HS-27A (cell line): ENCODE measurements at regions not wholly inside any gene's neighbourhood (a gene's known extent, or its start where the extent isn't known, plus 50 kb on each side); places are given as distances from the start of the nearest gene placed in this dataset.
"Not testable (repeated sequence)": the region's sequence is repeated elsewhere in the genome, so short reads cannot be mapped to it uniquely, and the experiment has no call there.

ENCODE experiments used
- DNase-seq: peaks from one replicate; pipeline ENCODE4 v3.0.0-alpha.2; 2012; ENCODE audit warnings: low read depth, missing footprints

GRCh38 chr3:6435951-6436350 is 425.0 kb upstream of the GRM7 start:
- DNase-seq, result no peak

GRCh38 chr3:6437631-6438030 is 423.3 kb upstream of the GRM7 start:
- no peak for DNase-seq

DNA sequence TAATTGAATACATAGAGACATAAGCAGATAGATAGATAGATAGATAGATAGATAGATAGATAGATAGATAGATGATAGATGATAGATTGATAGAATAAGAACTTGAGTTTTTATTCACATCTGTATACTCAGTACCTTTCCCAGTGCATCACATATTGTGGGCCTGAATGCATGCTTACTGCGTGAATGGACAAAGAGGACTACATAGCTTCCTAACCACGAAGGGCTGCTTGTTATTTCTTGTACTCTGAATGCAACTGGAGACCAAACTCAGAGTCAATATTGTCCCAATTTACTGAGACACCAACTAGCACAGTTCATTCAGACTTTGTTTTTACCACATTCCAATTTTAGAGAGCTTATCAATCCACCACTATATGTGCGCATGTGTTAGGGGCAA is 422.9 kb upstream of the GRM7 start:
- DNase-seq, result no peak

GRCh38 chr3:6439226-6439625 is 421.7 kb upstream of the GRM7 start:
- no peak for DNase-seq

DNA sequence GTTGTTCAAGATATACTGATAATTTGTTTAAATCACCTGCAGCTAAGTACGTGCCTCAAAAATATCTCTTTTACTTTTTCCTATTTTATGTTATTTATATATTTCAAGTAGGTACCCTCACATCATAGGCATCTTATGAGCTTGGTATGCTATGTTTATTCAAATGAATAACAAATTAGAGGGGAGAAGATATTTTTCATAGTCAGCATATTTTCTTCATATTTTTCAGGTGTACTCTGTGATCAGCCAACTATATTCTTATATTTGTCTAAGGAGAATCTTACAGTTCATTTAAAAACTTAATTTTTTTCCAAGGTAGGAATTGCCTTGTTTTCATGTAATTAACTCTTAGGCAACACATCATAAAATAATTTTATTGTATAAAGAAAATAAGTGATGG is 421.1 kb upstream of the GRM7 start:
- no peak for DNase-seq

- no peak for DNase-seq
Measured at GRCh38 chr3:6444888-6445658, 415.8 kb upstream of the GRM7 start.

DNA sequence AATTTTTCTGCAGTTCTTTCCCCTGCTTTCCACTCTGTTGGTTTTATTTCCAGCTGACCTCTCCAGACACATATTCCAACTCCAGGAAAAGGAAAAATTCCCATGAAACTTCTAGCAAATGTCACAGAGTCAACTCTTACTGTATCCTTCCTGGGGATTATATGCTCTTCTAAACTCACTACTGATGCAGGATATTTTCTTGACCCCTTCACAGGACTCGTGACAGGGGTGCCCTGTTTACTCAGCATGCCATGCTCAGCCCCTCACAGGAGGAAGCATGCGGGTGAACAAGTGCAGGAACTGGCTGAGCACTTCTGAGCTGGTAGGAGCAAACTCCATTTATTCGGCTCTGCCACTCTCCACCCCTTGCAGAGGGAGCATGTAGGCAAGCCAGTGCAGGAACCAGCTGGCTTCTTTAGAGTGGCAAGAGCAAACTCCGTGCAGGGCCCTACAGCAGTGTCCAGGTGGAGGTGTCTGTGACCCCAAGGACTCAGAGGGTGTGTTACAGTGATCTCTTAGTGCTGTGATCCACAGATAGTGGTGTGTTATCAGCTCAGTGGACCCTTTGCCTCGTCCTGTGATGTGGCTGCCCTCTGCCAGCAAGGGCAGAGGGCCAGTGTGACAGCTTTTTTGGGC is 413.6 kb upstream of the GRM7 start:
- no peak for DNase-seq

- no peak for DNase-seq
Measured at GRCh38 chr3:6448011-6448410, 412.9 kb upstream of the GRM7 start.

DNA sequence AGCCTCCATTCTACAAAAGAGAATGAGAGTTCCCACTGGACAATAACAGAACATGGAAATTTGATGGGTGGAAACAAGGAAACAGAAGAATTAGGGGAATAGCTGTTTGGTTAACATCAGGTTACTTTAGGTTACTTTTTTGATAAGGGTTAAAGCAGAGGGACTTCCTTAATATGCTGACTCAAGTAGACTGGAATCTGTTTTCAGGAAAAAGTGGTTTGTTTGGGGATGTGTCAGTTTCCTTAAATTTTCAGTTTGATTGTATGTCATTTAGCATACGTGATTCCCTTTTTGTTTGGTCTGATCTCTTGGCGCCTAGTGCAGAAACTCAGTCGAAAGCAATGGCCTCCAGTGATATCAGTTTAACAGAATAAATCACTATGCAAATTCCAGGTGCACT is 411.8 kb upstream of the GRM7 start:
- no peak for DNase-seq

GRCh38 chr3:6452974-6453373 is 407.9 kb upstream of the GRM7 start:
- no peak for DNase-seq

GRCh38 chr3:6455031-6455430 is 405.9 kb upstream of the GRM7 start:
- no peak for DNase-seq

DNA sequence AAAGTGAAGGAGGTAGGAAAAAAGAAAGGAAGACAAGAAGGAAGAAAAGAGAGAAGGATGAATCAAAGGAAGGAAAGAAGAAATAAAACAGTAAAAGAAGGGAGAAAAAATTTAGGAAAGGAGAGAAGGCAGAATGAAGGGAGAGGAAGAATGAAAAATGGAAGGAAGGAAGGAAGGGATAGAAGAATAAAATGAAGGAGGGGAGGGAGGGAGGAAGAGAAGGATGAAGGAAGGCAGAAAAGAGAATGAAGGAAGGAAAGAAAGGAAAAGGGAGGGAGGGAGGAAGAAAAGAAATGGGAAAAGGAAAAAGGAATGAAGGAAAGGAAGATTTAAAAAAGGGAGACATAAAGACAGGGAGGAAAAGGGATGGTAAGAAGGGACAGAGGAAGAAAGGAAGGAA is 393.7 kb upstream of the GRM7 start:
- DNase-seq, result no peak

GRCh38 chr3:6468589-6468988 is 392.3 kb upstream of the GRM7 start:
- DNase-seq, result no peak

GRCh38 chr3:6471744-6472143 is 389.2 kb upstream of the GRM7 start:
- no peak for DNase-seq

- not testable (repeated sequence) for DNase-seq
Measured at GRCh38 chr3:6490487-6491327, 370.2 kb upstream of the GRM7 start.

GRCh38 chr3:6491768-6492167 is 369.1 kb upstream of the GRM7 start:
- DNase-seq, result no peak

GRCh38 chr3:6492306-6492705 is 368.6 kb upstream of the GRM7 start:
- no peak for DNase-seq

DNA sequence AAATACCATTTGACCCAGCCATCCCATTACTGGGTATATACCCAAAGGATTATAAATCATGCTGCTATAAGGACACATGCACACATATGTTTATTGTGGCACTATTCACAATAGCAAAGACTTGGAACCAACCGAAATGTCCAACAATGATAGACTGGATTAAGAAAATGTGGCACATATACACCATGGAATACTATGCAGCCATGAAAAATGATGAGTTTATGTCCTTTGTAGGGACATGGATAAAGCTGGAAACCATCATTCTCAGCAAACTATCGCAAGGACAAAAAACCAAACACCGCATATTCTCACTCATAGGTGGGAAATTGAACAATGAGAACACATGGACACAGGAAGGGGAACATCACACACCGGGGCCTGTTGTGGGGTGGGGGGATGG is 362.0 kb upstream of the GRM7 start:
- DNase-seq, result not testable (repeated sequence)

DNA sequence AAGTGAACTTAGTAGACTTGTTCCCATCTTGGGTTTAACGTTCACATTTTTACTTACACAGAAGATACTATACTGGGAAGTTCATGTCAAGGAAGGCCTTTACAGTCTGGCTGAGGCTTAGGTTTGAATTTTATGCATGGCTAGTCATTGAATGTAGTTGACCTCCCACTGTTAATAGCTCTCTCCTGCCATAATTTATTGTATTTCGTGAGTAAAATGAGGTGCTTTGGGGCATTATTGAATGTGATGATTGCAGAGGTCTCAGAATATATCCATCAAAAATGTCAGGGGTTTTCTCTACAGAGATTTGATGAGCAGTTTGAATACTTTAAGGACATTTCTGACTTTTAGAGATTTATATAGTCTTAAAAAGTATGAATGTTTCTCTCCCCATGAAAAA is 356.6 kb upstream of the GRM7 start:
- DNase-seq, result no peak

GRCh38 chr3:6504834-6505233 is 356.1 kb upstream of the GRM7 start:
- no peak for DNase-seq

- DNase-seq, result no peak
Measured at GRCh38 chr3:6508410-6508759, 352.5 kb upstream of the GRM7 start.

DNA sequence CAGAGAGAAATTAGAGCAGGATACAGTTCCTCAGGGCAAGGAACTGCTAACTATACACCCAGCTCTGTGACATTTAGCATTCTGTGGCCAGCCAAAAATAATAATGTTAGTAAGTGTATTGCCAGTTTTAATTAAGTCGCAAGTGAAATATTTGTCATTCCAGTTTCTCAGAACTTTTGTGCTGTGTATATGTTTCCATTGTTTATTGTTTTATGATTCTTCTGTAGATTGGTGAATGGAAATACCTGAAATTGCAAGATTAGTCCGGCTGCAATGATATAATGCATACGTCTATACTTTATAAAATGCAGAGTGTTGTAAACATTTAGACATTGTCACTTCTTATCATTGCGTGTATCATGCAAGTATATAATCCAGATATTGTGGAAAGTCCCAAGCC is 351.3 kb upstream of the GRM7 start:
- DNase-seq, result no peak

DNA sequence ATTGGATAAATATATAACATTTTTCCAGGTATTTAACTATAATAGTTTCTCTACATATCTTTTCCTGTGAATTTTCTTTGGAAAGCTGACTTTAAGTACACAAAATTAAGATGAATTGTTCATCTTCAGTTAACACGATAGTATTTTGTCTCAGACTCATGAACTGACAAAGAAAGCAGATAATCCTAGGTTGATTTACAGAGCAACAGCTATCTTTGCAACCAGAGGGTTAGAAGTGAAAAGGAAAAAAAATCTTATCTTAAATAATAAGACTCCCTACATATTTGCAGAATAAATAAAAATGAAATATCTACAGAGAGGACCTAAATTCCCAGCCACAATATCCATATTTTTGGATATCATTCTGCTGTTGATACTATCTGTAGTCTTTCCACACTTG is 350.2 kb upstream of the GRM7 start:
- no peak for DNase-seq
